Choroid plexus epithelial cell (primary cell): ENCODE measurements at regions not wholly inside any gene's neighbourhood (a gene's known extent, or its start where the extent isn't known, plus 50 kb on each side); places are given as distances from the start of the nearest gene placed in this dataset.

Experiments
- DNase-seq: peaks from one replicate; pipeline ENCODE4 v3.0.0-alpha.2; 2010; ENCODE audit warnings: low read depth
- H3K4me3 ChIP-seq: 2 replicates; pipeline ENCODE4 v1.5.1; 2011; ENCODE audit warnings: low read depth, mild to moderate bottlenecking, control low read depth, low read length, moderate library complexity
- TF ChIP-seq, protein P1 (sequence below): conservative IDR thresholded peaks from 2 replicates; pipeline ENCODE4 v1.5.1; 2011; ENCODE audit warnings: low read depth, mild to moderate bottlenecking, control low read depth, inconsistent platforms, low read length, moderate library complexity

DNA sequence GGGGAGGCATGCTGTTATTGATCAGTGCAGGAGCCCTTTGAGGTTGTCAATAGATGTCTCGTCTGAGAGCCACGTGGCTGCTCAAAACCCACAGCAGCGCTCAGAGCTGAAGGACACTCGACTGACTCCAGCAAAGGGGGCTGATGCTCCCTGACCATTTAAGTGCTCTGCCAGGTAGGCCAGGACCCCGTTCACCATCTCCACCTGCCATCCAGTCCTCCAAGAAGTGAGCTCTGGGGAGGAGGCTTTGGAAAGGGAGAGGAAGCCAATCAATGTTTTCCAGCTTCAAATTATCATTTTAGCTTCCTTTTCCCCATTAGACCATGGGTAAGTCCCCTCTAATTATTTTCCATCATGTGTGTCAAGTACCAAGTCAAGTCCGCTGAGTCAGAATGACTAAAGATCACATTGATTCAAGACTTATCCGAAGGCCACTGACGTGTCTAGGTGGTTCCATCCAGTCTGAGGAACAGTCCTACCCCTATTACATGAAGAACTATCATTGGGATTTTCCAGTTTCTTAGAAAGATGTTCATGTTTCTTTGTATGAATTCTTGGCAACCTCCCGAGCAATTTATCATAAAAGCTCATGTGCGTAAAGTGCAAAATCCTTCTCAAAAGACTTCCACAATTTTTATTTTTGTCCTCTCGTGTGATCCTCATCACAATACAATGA lies 302.6 kb upstream of the LYZL1 start:
- DNase-seq = no peak
- H3K4me3 ChIP-seq = no peak overlapping the region
- TF ChIP-seq, protein P1, sequence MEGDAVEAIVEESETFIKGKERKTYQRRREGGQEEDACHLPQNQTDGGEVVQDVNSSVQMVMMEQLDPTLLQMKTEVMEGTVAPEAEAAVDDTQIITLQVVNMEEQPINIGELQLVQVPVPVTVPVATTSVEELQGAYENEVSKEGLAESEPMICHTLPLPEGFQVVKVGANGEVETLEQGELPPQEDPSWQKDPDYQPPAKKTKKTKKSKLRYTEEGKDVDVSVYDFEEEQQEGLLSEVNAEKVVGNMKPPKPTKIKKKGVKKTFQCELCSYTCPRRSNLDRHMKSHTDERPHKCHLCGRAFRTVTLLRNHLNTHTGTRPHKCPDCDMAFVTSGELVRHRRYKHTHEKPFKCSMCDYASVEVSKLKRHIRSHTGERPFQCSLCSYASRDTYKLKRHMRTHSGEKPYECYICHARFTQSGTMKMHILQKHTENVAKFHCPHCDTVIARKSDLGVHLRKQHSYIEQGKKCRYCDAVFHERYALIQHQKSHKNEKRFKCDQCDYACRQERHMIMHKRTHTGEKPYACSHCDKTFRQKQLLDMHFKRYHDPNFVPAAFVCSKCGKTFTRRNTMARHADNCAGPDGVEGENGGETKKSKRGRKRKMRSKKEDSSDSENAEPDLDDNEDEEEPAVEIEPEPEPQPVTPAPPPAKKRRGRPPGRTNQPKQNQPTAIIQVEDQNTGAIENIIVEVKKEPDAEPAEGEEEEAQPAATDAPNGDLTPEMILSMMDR = no peak

DNA sequence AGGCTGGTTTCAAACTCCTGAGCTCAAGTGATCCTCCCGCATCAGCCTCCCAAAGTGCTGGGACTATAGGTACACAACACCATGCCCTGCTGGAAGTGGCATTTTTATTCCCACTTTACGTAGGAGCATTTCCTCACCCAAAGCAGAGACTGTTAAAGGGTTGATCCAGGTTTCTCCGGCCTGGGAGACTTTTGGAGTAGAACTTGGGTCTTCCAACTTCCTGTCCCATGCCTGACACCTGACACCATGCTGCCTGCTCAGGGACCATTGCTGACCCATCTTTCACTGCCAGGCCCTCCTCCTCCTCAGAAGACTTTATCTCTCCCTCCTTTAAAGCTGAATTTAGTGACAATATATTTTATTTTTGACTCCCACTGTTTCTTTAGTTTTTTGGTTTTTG lies 302.0 kb upstream of the LYZL1 start:
- H3K4me3 ChIP-seq = no peak overlapping the region
- DNase-seq = no peak
- TF ChIP-seq, protein P1 = no peak

DNA sequence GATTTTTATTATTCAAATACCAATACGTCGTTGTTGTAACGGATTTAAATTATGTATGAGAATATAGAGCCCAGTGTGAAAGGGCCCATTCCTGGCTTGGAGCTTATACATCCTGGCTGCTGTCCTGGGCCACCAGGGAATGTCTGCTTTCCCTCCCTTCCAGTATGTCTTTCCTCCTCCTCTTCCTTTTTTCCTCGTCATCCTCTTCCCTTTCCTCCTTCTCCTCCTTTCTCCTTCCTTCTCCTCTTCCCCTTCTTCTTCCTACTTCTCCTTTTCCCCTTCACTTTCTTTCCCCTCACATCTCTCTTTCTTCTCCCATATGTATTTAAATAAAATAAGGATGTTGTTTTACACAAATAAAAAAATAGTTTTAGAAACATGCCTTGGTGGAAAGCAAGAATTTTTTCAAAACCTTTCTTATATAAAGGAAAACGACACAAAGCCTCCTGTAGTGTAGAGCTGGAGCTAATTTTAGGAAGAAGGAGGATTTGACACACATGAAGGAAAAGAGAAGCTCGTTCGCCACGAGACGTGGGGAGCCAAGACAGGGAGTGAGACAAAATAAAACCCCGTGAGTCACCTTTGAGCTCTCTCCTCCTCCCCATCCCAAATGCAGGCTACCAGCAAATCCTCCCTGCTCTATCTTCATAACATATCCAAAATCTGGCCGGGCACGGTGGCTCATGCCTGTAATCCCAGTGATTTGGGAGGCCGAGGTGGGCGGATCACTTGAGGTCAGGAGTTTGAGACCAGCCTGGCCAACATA lies 301.1 kb upstream of the LYZL1 start:
- TF ChIP-seq, protein P1 = no peak
- no peak for DNase-seq
- no peak overlapping the region for H3K4me3 ChIP-seq

DNA sequence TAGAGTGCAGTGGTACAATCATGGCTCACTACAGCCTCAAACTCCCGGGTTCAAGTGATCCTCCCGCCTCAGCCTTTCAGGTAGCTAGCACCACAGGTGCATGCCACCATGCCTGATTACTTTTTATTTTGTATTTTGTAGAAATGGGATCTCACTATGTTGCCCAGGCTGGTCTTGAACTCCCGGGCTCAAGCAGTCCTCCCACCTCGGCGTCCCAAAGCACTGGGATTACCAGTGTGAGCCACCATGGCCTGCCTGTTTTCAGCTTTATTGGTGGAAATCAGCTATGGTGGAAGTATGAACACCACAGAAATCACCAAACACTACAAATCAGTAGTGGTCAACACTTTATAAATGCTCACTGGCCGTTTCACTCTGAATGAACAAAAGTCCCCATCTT lies 299.9 kb upstream of the LYZL1 start:
- H3K4me3 ChIP-seq = no peak overlapping the region
- TF ChIP-seq, protein P1 = no peak
- no peak for DNase-seq

DNA sequence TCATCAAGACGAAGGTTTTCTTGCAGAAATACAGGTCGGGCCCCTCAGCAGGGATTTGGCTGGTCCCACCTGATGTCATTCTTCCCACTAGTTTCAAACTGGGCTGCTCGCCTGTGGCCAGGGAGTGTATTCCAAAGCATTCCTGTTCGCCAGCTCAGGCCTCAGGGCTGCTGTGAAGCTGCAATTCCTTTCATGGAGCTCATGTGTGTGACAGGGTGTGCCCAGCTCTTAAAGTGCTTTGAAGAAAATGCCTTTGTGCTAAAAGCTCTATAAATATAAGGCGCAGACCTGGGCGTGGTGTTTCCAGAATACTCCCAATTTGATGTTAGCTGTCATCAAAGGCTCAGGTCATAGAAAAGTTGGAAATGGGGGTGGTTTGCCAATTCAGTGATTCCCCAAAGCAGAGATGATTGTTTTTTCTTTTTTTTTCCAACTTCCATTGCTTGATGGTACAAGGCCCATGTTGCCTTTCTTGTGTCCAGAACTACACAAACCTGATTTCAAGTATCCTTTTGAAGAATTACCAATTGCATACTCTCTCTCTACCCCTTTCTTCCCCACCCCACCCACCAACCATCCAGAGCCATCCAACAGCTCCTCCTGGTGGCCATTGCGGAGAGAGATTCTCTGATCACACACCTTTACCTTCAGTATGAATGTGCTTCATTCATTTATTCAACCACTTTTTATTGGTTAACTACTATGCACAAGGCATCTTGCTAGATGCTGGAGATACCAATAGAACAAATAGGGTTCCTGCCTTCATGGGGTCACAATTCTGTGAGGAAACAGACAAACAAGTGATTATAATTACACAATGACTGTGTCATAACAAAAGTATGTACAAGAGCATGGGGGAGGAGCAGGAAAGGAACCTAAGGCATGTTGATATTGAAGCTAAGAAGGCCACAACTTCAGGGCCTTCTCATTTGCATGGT lies 297.3 kb upstream of the LYZL1 start:
- H3K4me3 ChIP-seq = no peak overlapping the region
- TF ChIP-seq, protein P1 = peak; percentile 92
- peak; percentile 71 for DNase-seq

DNA sequence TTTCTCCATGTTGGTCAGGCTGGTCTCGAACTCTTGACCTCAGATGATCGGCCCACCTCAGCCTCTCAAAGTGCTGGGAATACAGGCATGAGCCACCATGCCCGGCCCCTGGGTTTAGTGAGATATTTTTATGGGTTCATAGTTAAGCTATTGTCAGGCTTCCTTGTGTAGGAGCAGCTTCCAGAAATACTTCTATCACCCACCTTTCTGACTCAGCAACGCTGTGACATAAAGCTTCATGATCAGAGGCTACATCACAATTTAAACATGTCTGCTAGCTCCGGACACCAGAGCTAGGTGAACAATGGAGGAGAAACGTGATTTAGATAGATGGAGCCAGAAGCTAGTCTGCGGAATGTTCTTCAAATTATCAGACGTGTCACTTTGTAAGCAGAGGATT lies 295.8 kb upstream of the LYZL1 start:
- no peak overlapping the region for H3K4me3 ChIP-seq
- TF ChIP-seq, protein P1 = no peak

More for the DNA sequence above, 295.8 kb upstream of the LYZL1 start:
- no peak for DNase-seq
